GM12891 (cell line): ENCODE measurements at regions not wholly inside any gene's neighbourhood (a gene's known extent, or its start where the extent isn't known, plus 50 kb on each side); places are given as distances from the start of the nearest gene placed in this dataset.

Experiments
- POLR2A ChIP-seq: IDR thresholded peaks from 2 replicates; pipeline ENCODE4 v1.6.1; 2011; ENCODE audit warnings: low read depth, low read length, control low read depth
- POLR2AphosphoS5 ChIP-seq: IDR thresholded peaks from 2 replicates; pipeline ENCODE4 v1.6.1; 2011; ENCODE audit warnings: low read depth, low read length, control low read depth
- POU2F2 ChIP-seq: IDR thresholded peaks from 2 replicates; pipeline ENCODE4 v1.6.1; 2011; ENCODE audit warnings: low read depth, mild to moderate bottlenecking, control low read depth, low read length, moderate library complexity
- TAF1 ChIP-seq: IDR thresholded peaks from 2 replicates; pipeline ENCODE4 v1.6.1; 2011; ENCODE audit warnings: low read depth, low read length, control low read depth

DNA sequence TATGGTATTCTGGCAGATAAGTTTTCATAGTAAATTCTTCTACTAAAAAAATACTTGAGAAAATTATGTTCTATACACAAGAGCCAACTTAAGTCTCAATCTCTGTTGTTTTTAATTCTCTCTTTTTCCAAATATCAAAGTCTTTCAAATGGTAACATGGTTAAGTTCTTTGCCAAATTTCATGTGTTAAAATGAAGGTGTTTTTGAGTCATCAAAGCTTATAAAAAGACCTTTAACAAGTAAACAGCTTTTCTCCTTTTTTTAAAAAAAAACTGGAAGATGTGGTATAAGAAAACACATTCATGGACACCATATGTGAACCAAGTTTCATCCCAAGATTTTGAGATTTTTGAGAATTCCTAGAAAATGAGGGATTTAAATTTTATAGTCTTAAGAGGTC is 111.3 kb downstream of the FOXG1 start:
- TF ChIP-seq POLR2AphosphoS5 (no peak), POLR2A (no peak), TAF1 (no peak), POU2F2 (no peak)
